SK-N-SH (cell line): ENCODE measurements at regions not wholly inside any gene's neighbourhood (a gene's known extent, or its start where the extent isn't known, plus 50 kb on each side); places are given as distances from the start of the nearest gene placed in this dataset.

Experiments
- EP300 ChIP-seq, 2 experiments: IDR thresholded peaks; 2 replicates each; pipeline versions ENCODE4 v1.4.0 to v1.6.1; 2012; ENCODE audit warnings: borderline replicate concordance in 1 of 2, low read depth in 1 of 2, low read length in 1 of 2
- IRF3 ChIP-seq: fragments of 150-350 bp; IDR thresholded peaks from 2 replicates; pipeline ENCODE4 v1.6.1; 2016; ENCODE audit warnings: mild to moderate bottlenecking, low read depth, low read length
- PBX3 ChIP-seq: IDR thresholded peaks from 2 replicates; pipeline ENCODE4; 2012
- POLR2AphosphoS5 ChIP-seq: IDR thresholded peaks from 2 replicates; pipeline ENCODE4 v1.6.1; 2012; ENCODE audit warnings: low read depth, low read length
- TF ChIP-seq, protein P1 (sequence below): IDR thresholded peaks from 2 replicates; pipeline ENCODE4 v1.4.0; 2012; ENCODE audit warnings: low read depth
- TF ChIP-seq, protein P2 (sequence below): fragments of 200-600 bp; sonication (generic); IDR thresholded peaks from 2 replicates; pipeline ENCODE4 v1.6.1; 2017; ENCODE audit warnings: antibody characterized with exemption, mild to moderate bottlenecking, moderate library complexity
- TF ChIP-seq, protein P3 (sequence below): fragments of 150-350 bp; IDR thresholded peaks from 2 replicates; pipeline ENCODE4 v1.6.1; 2017; ENCODE audit warnings: antibody characterized with exemption, low read length, low read depth, borderline replicate concordance

DNA sequence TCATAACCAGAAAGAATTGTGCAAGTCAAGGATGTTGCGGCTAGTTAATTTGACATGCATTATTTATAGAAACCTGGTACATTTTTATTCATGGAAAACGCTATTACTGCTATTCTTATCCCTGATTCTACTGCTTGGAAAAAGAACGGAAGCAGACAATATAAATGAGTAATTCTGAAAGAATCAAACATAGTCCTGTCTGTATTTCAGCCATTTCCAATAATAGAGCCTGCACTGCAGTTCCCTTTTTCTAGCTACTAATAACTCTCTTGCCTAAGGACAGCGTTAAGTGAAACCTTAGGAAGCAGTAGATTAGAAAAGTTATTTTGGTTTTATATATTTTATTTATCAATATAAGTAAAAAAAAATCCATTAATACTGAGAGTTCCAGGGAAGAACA, 414.9 kb downstream of the CYLC2 start:
- TF ChIP-seq EP300 (IDR thresholded peaks at IDR 0.05; ENCODE audit: borderline replicate concordance in 1 of 2, low read depth in 1 of 2, low read length in 1 of 2) (no peak), IRF3 (no peak), POLR2AphosphoS5 (no peak), PBX3 (no peak)
- TF ChIP-seq, protein P1, sequence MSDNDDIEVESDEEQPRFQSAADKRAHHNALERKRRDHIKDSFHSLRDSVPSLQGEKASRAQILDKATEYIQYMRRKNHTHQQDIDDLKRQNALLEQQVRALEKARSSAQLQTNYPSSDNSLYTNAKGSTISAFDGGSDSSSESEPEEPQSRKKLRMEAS = no peak
- TF ChIP-seq, protein P2, sequence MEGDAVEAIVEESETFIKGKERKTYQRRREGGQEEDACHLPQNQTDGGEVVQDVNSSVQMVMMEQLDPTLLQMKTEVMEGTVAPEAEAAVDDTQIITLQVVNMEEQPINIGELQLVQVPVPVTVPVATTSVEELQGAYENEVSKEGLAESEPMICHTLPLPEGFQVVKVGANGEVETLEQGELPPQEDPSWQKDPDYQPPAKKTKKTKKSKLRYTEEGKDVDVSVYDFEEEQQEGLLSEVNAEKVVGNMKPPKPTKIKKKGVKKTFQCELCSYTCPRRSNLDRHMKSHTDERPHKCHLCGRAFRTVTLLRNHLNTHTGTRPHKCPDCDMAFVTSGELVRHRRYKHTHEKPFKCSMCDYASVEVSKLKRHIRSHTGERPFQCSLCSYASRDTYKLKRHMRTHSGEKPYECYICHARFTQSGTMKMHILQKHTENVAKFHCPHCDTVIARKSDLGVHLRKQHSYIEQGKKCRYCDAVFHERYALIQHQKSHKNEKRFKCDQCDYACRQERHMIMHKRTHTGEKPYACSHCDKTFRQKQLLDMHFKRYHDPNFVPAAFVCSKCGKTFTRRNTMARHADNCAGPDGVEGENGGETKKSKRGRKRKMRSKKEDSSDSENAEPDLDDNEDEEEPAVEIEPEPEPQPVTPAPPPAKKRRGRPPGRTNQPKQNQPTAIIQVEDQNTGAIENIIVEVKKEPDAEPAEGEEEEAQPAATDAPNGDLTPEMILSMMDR = no peak
- TF ChIP-seq, protein P3, sequence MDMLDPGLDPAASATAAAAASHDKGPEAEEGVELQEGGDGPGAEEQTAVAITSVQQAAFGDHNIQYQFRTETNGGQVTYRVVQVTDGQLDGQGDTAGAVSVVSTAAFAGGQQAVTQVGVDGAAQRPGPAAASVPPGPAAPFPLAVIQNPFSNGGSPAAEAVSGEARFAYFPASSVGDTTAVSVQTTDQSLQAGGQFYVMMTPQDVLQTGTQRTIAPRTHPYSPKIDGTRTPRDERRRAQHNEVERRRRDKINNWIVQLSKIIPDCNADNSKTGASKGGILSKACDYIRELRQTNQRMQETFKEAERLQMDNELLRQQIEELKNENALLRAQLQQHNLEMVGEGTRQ = no peak
